ENCODE measurements at regions not wholly inside any gene's neighbourhood (a gene's known extent, or its start where the extent isn't known, plus 50 kb on each side); places are given as distances from the start of the nearest gene placed in this dataset.

- no peaks in the 10 kb centered on the region for H3K36me3 Mint-ChIP-seq
- no peaks in the 10 kb centered on the region for H3K9me3 Mint-ChIP-seq
- peaks cover 15% of the 10 kb centered on the region for H3K4me1 Mint-ChIP-seq
- TF ChIP-seq CTCF (IDR thresholded peaks at IDR 0.05; ENCODE audit: unreplicated experiment), result no peak
- no peaks in the 10 kb centered on the region for H3K27me3 Mint-ChIP-seq (ENCODE audit: low read depth)
- DNase-seq (ENCODE audit: low spot score in 2 of 2, unreplicated experiment in 2 of 2), result no peak
- H3K4me3 Mint-ChIP-seq, result no peak overlapping the region
- H3K27ac Mint-ChIP-seq, result no peak overlapping the region
Measured at GRCh38 chr12:11559626-11560340, 89.7 kb upstream of the ETV6 start.

GRCh38 chr12:11561411-11561810 lies 88.1 kb upstream of the ETV6 start:
- Mint-ChIP-seq H3K4me1 (peaks cover 4% of the 10 kb centered on the region), H3K27ac (no peak overlapping the region), H3K9me3 (no peaks in the 10 kb centered on the region), H3K36me3 (no peaks in the 10 kb centered on the region), H3K4me3 (no peak overlapping the region), H3K27me3 (ENCODE audit: low read depth) (no peaks in the 10 kb centered on the region)
- TF ChIP-seq CTCF (IDR thresholded peaks at IDR 0.05; ENCODE audit: unreplicated experiment), result no peak
- DNase-seq (ENCODE audit: low spot score in 2 of 2, unreplicated experiment in 2 of 2), result no peak

GRCh38 chr12:11563785-11564739 lies 85.4 kb upstream of the ETV6 start:
- Mint-ChIP-seq H3K4me1 (no peaks in the 10 kb centered on the region), H3K9me3 (peaks cover 3% of the 10 kb centered on the region), H3K27ac (no peak overlapping the region), H3K36me3 (no peaks in the 10 kb centered on the region), H3K4me3 (no peak overlapping the region), H3K27me3 (ENCODE audit: low read depth) (no peaks in the 10 kb centered on the region)
- TF ChIP-seq CTCF (IDR thresholded peaks at IDR 0.05; ENCODE audit: unreplicated experiment), result no peak
- DNase-seq (ENCODE audit: low spot score in 2 of 2, unreplicated experiment in 2 of 2), result no peak

- no peak overlapping the region for H3K27ac Mint-ChIP-seq
- no peaks in the 10 kb centered on the region for H3K4me1 Mint-ChIP-seq
- H3K9me3 Mint-ChIP-seq, result peaks cover 3% of the 10 kb centered on the region
- DNase-seq (ENCODE audit: low spot score in 2 of 2, unreplicated experiment in 2 of 2), result no peak
- no peak overlapping the region for H3K4me3 Mint-ChIP-seq
- H3K27me3 Mint-ChIP-seq (ENCODE audit: low read depth), result no peaks in the 10 kb centered on the region
- no peak for TF ChIP-seq CTCF (IDR thresholded peaks at IDR 0.05; ENCODE audit: unreplicated experiment)
- H3K36me3 Mint-ChIP-seq, result no peaks in the 10 kb centered on the region
Measured at GRCh38 chr12:11564984-11565651, 84.4 kb upstream of the ETV6 start.

GRCh38 chr12:11565752-11566151 lies 83.7 kb upstream of the ETV6 start:
- no peaks in the 10 kb centered on the region for H3K4me1 Mint-ChIP-seq
- peaks cover 3% of the 10 kb centered on the region for H3K9me3 Mint-ChIP-seq
- no peak overlapping the region for H3K4me3 Mint-ChIP-seq
- no peak for DNase-seq (ENCODE audit: low spot score in 2 of 2, unreplicated experiment in 2 of 2)
- no peaks in the 10 kb centered on the region for H3K27me3 Mint-ChIP-seq (ENCODE audit: low read depth)
- no peak for TF ChIP-seq CTCF (IDR thresholded peaks at IDR 0.05; ENCODE audit: unreplicated experiment)
- H3K27ac Mint-ChIP-seq, result no peak overlapping the region
- no peaks in the 10 kb centered on the region for H3K36me3 Mint-ChIP-seq

Measured in mesothelial cell of epicardium (in vitro differentiated cells).